Astrocyte (in vitro differentiated cells and primary cell): ENCODE measurements at regions not wholly inside any gene's neighbourhood (a gene's known extent, or its start where the extent isn't known, plus 50 kb on each side); places are given as distances from the start of the nearest gene placed in this dataset.

Experiments used
- DNase-seq: peaks from one replicate; pipeline ENCODE4 v3.0.0-alpha.2; 2010; ENCODE audit warnings: low read depth
- FAIRE-seq: peaks from 2 replicates; lab custom pipeline; 2011; peaks lifted over from hg19 to GRCh38; lab: Jason Lieb, UNC
- H2AFZ ChIP-seq: 2 replicates; pipeline ENCODE4 v1.6.0; 2012; ENCODE audit warnings: low read depth, low read length, inconsistent platforms
- H3K27ac ChIP-seq: 2 replicates; pipeline ENCODE4 v1.5.1; 2011; ENCODE audit warnings: low read depth, low read length, inconsistent platforms
- H3K27me3 ChIP-seq: 2 replicates; pipeline ENCODE4 v1.6.0; 2011; ENCODE audit warnings: low read length, inconsistent platforms; ENCODE audit not compliant: insufficient read depth
- H3K36me3 ChIP-seq: 2 replicates; pipeline ENCODE4 v1.5.1; 2011; ENCODE audit warnings: low read length, inconsistent platforms; ENCODE audit not compliant: insufficient read depth
- H3K4me1 ChIP-seq: 2 replicates; pipeline ENCODE4 v1.5.1; 2011; ENCODE audit warnings: low read length, inconsistent platforms; ENCODE audit not compliant: insufficient read depth
- H3K4me2 ChIP-seq: 2 replicates; pipeline ENCODE4 v1.6.0; 2012; ENCODE audit warnings: low read length, inconsistent platforms
- H3K4me3 ChIP-seq: 2 replicates; pipeline ENCODE4 v1.5.1; 2011; ENCODE audit warnings: low read depth, mild to moderate bottlenecking, low read length, inconsistent platforms; ENCODE audit not compliant: insufficient read depth
- H3K79me2 ChIP-seq: 2 replicates; pipeline ENCODE4 v1.6.0; 2012; ENCODE audit warnings: mild to moderate bottlenecking, low read length, inconsistent platforms; ENCODE audit not compliant: insufficient read depth
- H3K9ac ChIP-seq: 2 replicates; pipeline ENCODE4 v1.6.0; 2012; ENCODE audit warnings: mild to moderate bottlenecking, low read length, inconsistent platforms
- H3K9me3 ChIP-seq: 2 replicates; pipeline ENCODE4 v1.5.1; 2012; ENCODE audit warnings: low read depth, mild to moderate bottlenecking, low read length, inconsistent platforms; ENCODE audit not compliant: insufficient read depth
- H4K20me1 ChIP-seq: 2 replicates; pipeline ENCODE4 v1.6.0; 2012; ENCODE audit warnings: low read length, inconsistent platforms; ENCODE audit not compliant: insufficient read depth
- H3K27ac Mint-ChIP-seq: one replicate; pipeline ENCODE4 v1.8.0; 2021; ENCODE audit warnings: mild to moderate bottlenecking, mixed read lengths; ENCODE audit not compliant: unreplicated experiment
- H3K27me3 Mint-ChIP-seq: one replicate; pipeline ENCODE4 v1.8.0; 2021; ENCODE audit warnings: low read depth, mixed read lengths; ENCODE audit not compliant: unreplicated experiment
- H3K36me3 Mint-ChIP-seq: one replicate; pipeline ENCODE4 v1.8.0; 2021; ENCODE audit warnings: low read depth, mixed read lengths; ENCODE audit not compliant: unreplicated experiment
- H3K4me1 Mint-ChIP-seq: one replicate; pipeline ENCODE4 v1.8.0; 2021; ENCODE audit warnings: low read depth, mixed read lengths; ENCODE audit not compliant: unreplicated experiment
- H3K4me3 Mint-ChIP-seq: one replicate; pipeline ENCODE4 v1.8.0; 2021; ENCODE audit warnings: mild to moderate bottlenecking, moderate library complexity, mixed read lengths; ENCODE audit not compliant: unreplicated experiment
- H3K9me3 Mint-ChIP-seq: one replicate; pipeline ENCODE4 v1.8.0; 2021; ENCODE audit warnings: mild to moderate bottlenecking, mixed read lengths; ENCODE audit not compliant: unreplicated experiment
- EZH2 ChIP-seq: IDR thresholded peaks from 2 replicates; pipeline ENCODE4 v1.6.1; 2012; ENCODE audit warnings: mild to moderate bottlenecking, low read length, inconsistent platforms; ENCODE audit not compliant: insufficient read depth
- TF ChIP-seq, protein P1 (sequence below): IDR thresholded peaks from 2 replicates; pipeline ENCODE4 v1.5.1; 2011; ENCODE audit warnings: low read depth, mild to moderate bottlenecking, inconsistent platforms, low read length, moderate library complexity; ENCODE audit not compliant: insufficient read depth

DNA sequence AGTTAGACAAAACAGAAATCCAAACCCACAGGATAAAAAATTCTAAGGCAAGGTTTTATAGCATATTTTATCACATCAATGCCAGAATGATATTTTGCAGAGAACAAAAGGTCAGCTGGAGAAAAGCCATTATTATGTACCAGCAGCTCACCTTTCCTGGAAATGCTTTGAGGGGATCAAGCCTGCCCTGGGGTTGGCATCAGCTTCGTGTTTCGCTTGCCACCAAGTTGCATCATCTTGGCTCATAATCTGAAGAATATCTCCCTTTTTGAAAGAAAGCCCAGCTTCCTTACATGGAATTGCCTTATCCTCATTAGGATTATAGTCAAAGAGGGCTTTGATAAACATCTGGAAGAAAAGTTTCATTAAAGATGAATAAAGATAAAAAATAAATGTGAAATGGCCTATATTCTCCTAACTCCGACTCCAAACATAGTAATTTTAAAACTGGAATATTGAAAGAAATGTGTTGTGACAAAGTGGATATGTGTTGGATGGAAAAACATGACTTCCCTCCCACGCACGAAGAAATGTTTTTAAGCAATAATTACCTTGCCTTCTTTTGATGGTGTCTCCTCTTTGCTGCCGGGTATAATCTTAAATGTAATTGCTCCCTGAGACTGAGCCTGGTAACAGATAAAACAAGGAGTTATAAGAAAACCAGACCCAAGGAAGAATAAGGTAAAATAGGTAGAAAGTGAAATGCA lies 121.3 kb upstream of the ODAD2 start:
- peaks cover 27% of the 10 kb centered on the region for H3K4me1 Mint-ChIP-seq

DNA sequence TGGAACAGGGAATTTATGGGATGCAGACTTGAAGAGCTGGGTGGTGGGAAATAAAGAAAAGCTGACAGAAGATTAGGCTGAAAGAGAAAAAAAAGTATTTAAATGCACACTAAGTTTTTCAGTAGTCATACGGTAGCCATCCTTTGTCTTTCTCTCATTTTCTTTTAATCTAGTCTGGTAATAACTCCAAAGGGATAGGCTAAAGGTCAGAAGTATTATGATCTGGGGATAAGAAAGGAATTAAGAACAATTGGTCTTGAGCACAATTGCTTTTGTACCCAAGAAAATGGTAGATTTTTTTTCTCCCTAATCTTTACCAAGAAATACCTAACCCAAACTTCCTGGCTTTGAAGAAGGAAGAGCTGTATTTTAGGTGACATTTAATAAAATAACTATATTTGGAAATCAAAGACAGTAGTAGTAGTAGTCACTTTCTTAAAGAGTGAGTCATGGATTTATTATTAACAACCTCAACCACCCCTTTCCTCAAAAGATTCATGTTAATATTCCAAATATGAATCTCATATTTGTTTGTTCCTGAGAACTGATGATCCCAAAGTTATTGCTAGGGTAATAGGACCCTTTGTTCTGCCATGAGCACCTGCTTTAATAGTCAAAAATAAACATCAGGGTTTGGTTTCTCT lies 120.2 kb upstream of the ODAD2 start:
- Histone ChIP-seq H3K9me3 (no peaks in the 10 kb centered on the region), H3K4me2 (no peak overlapping the region), H2AFZ (no peak overlapping the region), H3K27me3 (no peaks in the 10 kb centered on the region), H3K36me3 (no peaks in the 10 kb centered on the region), H3K27ac (no peak overlapping the region), H3K4me3 (no peak overlapping the region), H3K4me1 (peaks cover 6% of the 10 kb centered on the region), H3K9ac (no peak overlapping the region), H3K79me2 (no peaks in the 10 kb centered on the region), H4K20me1 (no peaks in the 10 kb centered on the region)
- no peak for TF ChIP-seq EZH2
- TF ChIP-seq, protein P1, sequence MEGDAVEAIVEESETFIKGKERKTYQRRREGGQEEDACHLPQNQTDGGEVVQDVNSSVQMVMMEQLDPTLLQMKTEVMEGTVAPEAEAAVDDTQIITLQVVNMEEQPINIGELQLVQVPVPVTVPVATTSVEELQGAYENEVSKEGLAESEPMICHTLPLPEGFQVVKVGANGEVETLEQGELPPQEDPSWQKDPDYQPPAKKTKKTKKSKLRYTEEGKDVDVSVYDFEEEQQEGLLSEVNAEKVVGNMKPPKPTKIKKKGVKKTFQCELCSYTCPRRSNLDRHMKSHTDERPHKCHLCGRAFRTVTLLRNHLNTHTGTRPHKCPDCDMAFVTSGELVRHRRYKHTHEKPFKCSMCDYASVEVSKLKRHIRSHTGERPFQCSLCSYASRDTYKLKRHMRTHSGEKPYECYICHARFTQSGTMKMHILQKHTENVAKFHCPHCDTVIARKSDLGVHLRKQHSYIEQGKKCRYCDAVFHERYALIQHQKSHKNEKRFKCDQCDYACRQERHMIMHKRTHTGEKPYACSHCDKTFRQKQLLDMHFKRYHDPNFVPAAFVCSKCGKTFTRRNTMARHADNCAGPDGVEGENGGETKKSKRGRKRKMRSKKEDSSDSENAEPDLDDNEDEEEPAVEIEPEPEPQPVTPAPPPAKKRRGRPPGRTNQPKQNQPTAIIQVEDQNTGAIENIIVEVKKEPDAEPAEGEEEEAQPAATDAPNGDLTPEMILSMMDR: no peak
- FAIRE-seq: no peak
- Mint-ChIP-seq H3K9me3 (no peaks in the 10 kb centered on the region), H3K36me3 (peaks cover 2% of the 10 kb centered on the region), H3K27ac (peak overlapping the region; percentile 34), H3K27me3 (no peaks in the 10 kb centered on the region), H3K4me1 (peaks cover 23% of the 10 kb centered on the region), H3K4me3 (no peak overlapping the region)
- no peak for DNase-seq

More for the DNA sequence above, 121.3 kb upstream of the ODAD2 start:
- Histone ChIP-seq H3K4me3 (no peak overlapping the region), H3K79me2 (no peaks in the 10 kb centered on the region), H3K9ac (no peak overlapping the region), H4K20me1 (no peaks in the 10 kb centered on the region), H3K4me1 (peaks cover 10% of the 10 kb centered on the region), H2AFZ (no peak overlapping the region), H3K27ac (no peak overlapping the region), H3K4me2 (no peak overlapping the region), H3K36me3 (no peaks in the 10 kb centered on the region), H3K9me3 (no peaks in the 10 kb centered on the region), H3K27me3 (no peaks in the 10 kb centered on the region)
- DNase-seq: no peak
- H3K9me3 Mint-ChIP-seq: no peaks in the 10 kb centered on the region
- H3K27me3 Mint-ChIP-seq: no peaks in the 10 kb centered on the region
- H3K4me3 Mint-ChIP-seq: no peak overlapping the region
- TF ChIP-seq, protein P1: no peak
- TF ChIP-seq EZH2: no peak
- peak overlapping the region; percentile 3 for H3K27ac Mint-ChIP-seq
- H3K36me3 Mint-ChIP-seq: peaks cover 2% of the 10 kb centered on the region
- FAIRE-seq: no peak

DNA sequence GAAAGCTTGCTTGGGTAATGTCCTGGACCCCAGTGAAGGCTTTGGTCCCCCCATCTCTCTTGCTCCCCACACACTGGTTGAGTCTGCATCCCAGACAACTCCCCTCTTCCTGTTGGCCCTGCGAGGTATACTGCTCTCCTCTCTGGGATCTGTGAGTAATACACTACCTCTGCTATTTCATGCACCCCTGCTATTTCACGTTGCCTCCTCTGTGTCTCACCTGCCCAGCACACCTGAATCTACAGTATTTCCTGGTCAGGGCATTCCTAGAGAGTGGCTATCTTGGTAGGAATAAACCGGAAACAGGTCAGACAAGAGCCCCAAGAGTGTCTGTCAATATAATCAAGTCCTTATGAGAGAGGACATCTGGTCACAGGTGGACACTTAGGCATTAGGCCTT lies 114.3 kb upstream of the ODAD2 start:
- Histone ChIP-seq H3K9me3 (no peaks in the 10 kb centered on the region), H3K9ac (no peak overlapping the region), H4K20me1 (no peaks in the 10 kb centered on the region), H3K27me3 (no peaks in the 10 kb centered on the region), H3K4me3 (no peak overlapping the region), H3K4me1 (peaks cover 6% of the 10 kb centered on the region), H3K36me3 (no peaks in the 10 kb centered on the region), H3K79me2 (no peaks in the 10 kb centered on the region), H3K4me2 (no peak overlapping the region), H3K27ac (no peak overlapping the region), H2AFZ (no peak overlapping the region)
- FAIRE-seq: no peak
- Mint-ChIP-seq H3K4me1 (peaks cover 5% of the 10 kb centered on the region), H3K4me3 (no peak overlapping the region), H3K27ac (no peak overlapping the region), H3K9me3 (no peaks in the 10 kb centered on the region), H3K27me3 (no peaks in the 10 kb centered on the region), H3K36me3 (peaks cover 6% of the 10 kb centered on the region)
- DNase-seq: no peak
- no peak for TF ChIP-seq EZH2
- TF ChIP-seq, protein P1: no peak
